ENCODE measurements at regions not wholly inside any gene's neighbourhood (a gene's known extent, or its start where the extent isn't known, plus 50 kb on each side); places are given as distances from the start of the nearest gene placed in this dataset.
A peak's percentile ranks its signal among the peaks of the same experiment; 100 is the strongest.

- peaks cover 5% of the 10 kb centered on the region for H3K9me3 Mint-ChIP-seq (ENCODE audit: unreplicated experiment)
- H3K4me3 Mint-ChIP-seq (ENCODE audit: unreplicated experiment) = no peak overlapping the region
Observed at GRCh38 chr15:31840849-31841476, 189.4 kb upstream of the CHRNA7 start.

GRCh38 chr15:31842532-31843195, 187.7 kb upstream of the CHRNA7 start:
- H3K27ac Mint-ChIP-seq (ENCODE audit: unreplicated experiment) = peak overlapping the region; percentile 15
- peaks cover 24% of the 10 kb centered on the region for H3K4me1 Mint-ChIP-seq (ENCODE audit: low read depth, unreplicated experiment)
- no peak overlapping the region for H3K4me3 Mint-ChIP-seq (ENCODE audit: unreplicated experiment)
- H3K9me3 Mint-ChIP-seq (ENCODE audit: unreplicated experiment) = peaks cover 10% of the 10 kb centered on the region
- H3K27me3 Mint-ChIP-seq (ENCODE audit: unreplicated experiment) = peaks cover 3% of the 10 kb centered on the region
- no peak for TF ChIP-seq CTCF (IDR thresholded peaks at IDR 0.05; ENCODE audit: partially characterized antibody, unreplicated experiment)
- no peak for DNase-seq
- no peaks in the 10 kb centered on the region for H3K36me3 Mint-ChIP-seq (ENCODE audit: unreplicated experiment)

More at GRCh38 chr15:31840849-31841476, 189.4 kb upstream of the CHRNA7 start:
- Mint-ChIP-seq H3K4me1 (ENCODE audit: low read depth, unreplicated experiment) (peaks cover 17% of the 10 kb centered on the region), H3K36me3 (ENCODE audit: unreplicated experiment) (no peaks in the 10 kb centered on the region), H3K27ac (ENCODE audit: unreplicated experiment) (no peak overlapping the region), H3K27me3 (ENCODE audit: unreplicated experiment) (peaks cover 3% of the 10 kb centered on the region)
- TF ChIP-seq CTCF (IDR thresholded peaks at IDR 0.05; ENCODE audit: partially characterized antibody, unreplicated experiment) = no peak
- no peak for DNase-seq

GRCh38 chr15:31843426-31844055, 186.8 kb upstream of the CHRNA7 start:
- TF ChIP-seq CTCF (IDR thresholded peaks at IDR 0.05; ENCODE audit: partially characterized antibody, unreplicated experiment) = no peak
- DNase-seq = no peak
- Mint-ChIP-seq H3K4me3 (ENCODE audit: unreplicated experiment) (peak overlapping the region; percentile 14), H3K4me1 (ENCODE audit: low read depth, unreplicated experiment) (peaks cover 24% of the 10 kb centered on the region), H3K9me3 (ENCODE audit: unreplicated experiment) (peaks cover 9% of the 10 kb centered on the region), H3K27me3 (ENCODE audit: unreplicated experiment) (peaks cover 3% of the 10 kb centered on the region), H3K36me3 (ENCODE audit: unreplicated experiment) (no peaks in the 10 kb centered on the region), H3K27ac (ENCODE audit: unreplicated experiment) (peak overlapping the region; percentile 72)

GRCh38 chr15:31845791-31846190, 184.5 kb upstream of the CHRNA7 start:
- Mint-ChIP-seq H3K9me3 (ENCODE audit: unreplicated experiment) (peaks cover 11% of the 10 kb centered on the region), H3K36me3 (ENCODE audit: unreplicated experiment) (peaks cover 4% of the 10 kb centered on the region), H3K4me3 (ENCODE audit: unreplicated experiment) (no peak overlapping the region), H3K4me1 (ENCODE audit: low read depth, unreplicated experiment) (peaks cover 24% of the 10 kb centered on the region), H3K27me3 (ENCODE audit: unreplicated experiment) (peaks cover 1% of the 10 kb centered on the region), H3K27ac (ENCODE audit: unreplicated experiment) (no peak overlapping the region)
- TF ChIP-seq CTCF (IDR thresholded peaks at IDR 0.05; ENCODE audit: partially characterized antibody, unreplicated experiment) = no peak
- no peak for DNase-seq

- H3K36me3 Mint-ChIP-seq (ENCODE audit: unreplicated experiment) = peaks cover 10% of the 10 kb centered on the region
- TF ChIP-seq CTCF (IDR thresholded peaks at IDR 0.05; ENCODE audit: partially characterized antibody, unreplicated experiment) = no peak
- H3K4me1 Mint-ChIP-seq (ENCODE audit: low read depth, unreplicated experiment) = peaks cover 20% of the 10 kb centered on the region
- peaks cover 13% of the 10 kb centered on the region for H3K9me3 Mint-ChIP-seq (ENCODE audit: unreplicated experiment)
- H3K4me3 Mint-ChIP-seq (ENCODE audit: unreplicated experiment) = no peak overlapping the region
- no peak overlapping the region for H3K27ac Mint-ChIP-seq (ENCODE audit: unreplicated experiment)
- no peak for DNase-seq
- H3K27me3 Mint-ChIP-seq (ENCODE audit: unreplicated experiment) = no peaks in the 10 kb centered on the region
Observed at GRCh38 chr15:31847961-31848360, 182.4 kb upstream of the CHRNA7 start.
